ENCODE measurements at regions not wholly inside any gene's neighbourhood (a gene's known extent, or its start where the extent isn't known, plus 50 kb on each side); places are given as distances from the start of the nearest gene placed in this dataset.
"Not testable (repeated sequence)": the region's sequence is repeated elsewhere in the genome, so short reads cannot be mapped to it uniquely, and the experiment has no call there.

DNA sequence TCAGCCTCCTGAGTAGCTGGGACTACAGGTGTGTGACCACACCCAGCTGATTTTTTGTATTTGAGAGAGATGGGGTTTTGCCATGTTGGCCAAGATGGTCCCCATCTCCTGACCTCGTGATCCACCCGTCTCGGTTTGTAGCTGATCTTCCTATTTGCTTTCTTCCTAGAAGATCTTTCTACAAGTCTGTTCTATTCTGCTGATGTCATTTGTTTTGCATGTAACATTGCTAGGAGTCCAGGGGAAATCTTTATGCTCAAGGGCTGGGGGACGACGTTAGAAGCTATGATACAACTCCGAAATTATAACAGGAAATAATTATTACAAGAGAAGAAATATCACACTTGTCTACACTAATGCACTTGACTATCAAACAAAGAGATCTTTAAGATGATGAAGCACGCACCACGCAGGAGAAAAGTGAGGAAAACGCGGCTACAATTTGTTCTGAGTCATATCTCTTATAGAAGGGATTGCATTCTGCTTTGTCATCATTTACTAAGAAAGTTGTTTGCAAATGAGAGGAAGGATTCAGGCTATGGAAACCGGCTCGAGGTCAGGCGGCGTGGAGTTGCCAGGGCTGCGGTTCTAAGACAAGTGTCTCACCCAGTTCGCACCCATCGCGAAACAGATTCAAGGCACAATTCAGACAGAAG lies 103.0 kb upstream of the CARD11 start:
- TF ChIP-seq POLR2A (IDR thresholded peaks at IDR 0.05) (no peak), CTCF (IDR thresholded peaks at IDR 0.05) (no peak)
- no peaks in the 10 kb centered on the region for H3K4me1 ChIP-seq (replicated peaks in 1 of 2)
- H3K27me3 ChIP-seq: no peaks in the 10 kb centered on the region
- no peaks in the 10 kb centered on the region for H3K9me3 ChIP-seq (replicated peaks in 1 of 3)
- H3K4me3 ChIP-seq: no peak overlapping the region
- no peak overlapping the region for H3K27ac ChIP-seq
- WGBS, 4 donors: 60 to 66% (median 65%) methylated on average over 18 of the region's 18 CpGs
- H3K36me3 ChIP-seq (replicated peaks in 1 of 2): no peaks in the 10 kb centered on the region
- intact Hi-C loops (cut with DNase I): no loop called here
- peak in 2 of 7 donors; percentile 20 to 50 for DNase-seq

DNA sequence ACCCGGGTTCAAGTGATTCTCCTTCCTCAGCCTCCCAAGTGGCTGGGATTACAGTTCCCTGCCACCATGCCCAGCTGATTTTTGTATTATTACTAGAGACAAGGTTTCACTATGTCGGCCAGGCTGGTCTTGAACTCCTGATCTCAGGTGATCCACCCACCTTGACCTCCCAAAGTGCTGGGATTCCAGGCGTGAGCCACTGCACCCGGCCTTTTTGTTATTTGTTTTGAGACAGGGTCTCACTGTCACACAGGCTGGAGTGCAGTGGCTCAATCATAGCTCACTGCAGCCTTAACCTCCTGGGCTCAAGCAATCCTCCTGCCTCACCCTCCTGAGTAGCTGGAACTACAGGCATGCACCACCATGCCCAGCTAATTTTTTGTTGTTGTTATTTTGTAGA lies 104.8 kb upstream of the CARD11 start:
- H3K9me3 ChIP-seq (replicated peaks in 1 of 3): not testable (repeated sequence)
- 29 to 90% (median 57%) methylated on average over 3 to 4 of the region's 4 CpGs for WGBS, 4 donors

GRCh38 chr7:3149231-3149995 lies 105.7 kb upstream of the CARD11 start:
- Histone ChIP-seq H3K36me3 (replicated peaks in 1 of 2) (no peaks in the 10 kb centered on the region), H3K27ac (no peak overlapping the region), H3K9me3 (replicated peaks in 1 of 3) (no peaks in the 10 kb centered on the region), H3K4me1 (replicated peaks in 1 of 2) (no peaks in the 10 kb centered on the region), H3K27me3 (no peaks in the 10 kb centered on the region), H3K4me3 (no peak overlapping the region)
- TF ChIP-seq POLR2A (IDR thresholded peaks at IDR 0.05) (no peak), CTCF (IDR thresholded peaks at IDR 0.05) (no peak)
- intact Hi-C loops (cut with DNase I): no loop called here
- no peak for DNase-seq
- 63 to 83% (median 76%) methylated on average over 9 to 13 of the region's 13 CpGs for whole genome bisulfite sequencing, 4 donors

More for the DNA sequence above, 104.8 kb upstream of the CARD11 start:
- H3K4me3 ChIP-seq; H3K36me3 ChIP-seq (replicated peaks in 1 of 2); intact Hi-C loops (cut with DNase I); H3K27ac ChIP-seq; H3K4me1 ChIP-seq (replicated peaks in 1 of 2); H3K27me3 ChIP-seq: not testable (repeated sequence)
- DNase-seq: peak in 1 of 7 donors; percentile 21

DNA sequence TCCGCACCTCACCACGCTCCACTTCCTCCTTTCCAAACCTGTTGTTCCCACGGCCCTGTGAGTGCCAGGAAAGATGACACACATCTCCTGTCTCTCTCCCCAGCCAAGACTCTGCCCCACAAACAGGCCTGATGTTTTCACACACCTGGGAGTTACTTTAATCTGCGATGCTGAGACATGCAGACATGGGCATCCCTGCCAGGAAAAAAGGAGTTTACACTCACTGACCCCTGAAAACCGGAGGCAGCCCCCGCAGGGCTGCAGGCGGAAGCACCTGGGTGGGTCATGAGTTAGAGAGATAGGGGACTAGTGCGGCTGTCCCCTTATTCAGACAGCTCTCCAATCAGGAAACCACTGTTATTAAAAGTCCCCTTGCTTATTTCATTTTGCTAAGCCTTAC lies 106.4 kb upstream of the CARD11 start:
- H3K36me3 ChIP-seq (replicated peaks in 1 of 2): no peaks in the 10 kb centered on the region
- no peaks in the 10 kb centered on the region for H3K4me1 ChIP-seq (replicated peaks in 1 of 2)
- H3K27ac ChIP-seq: no peak overlapping the region
- WGBS, 4 donors: 46 to 60% (median 55%) methylated on average over 6 to 8 of the region's 8 CpGs
- no peak overlapping the region for H3K4me3 ChIP-seq
- TF ChIP-seq POLR2A (IDR thresholded peaks at IDR 0.05) (no peak), CTCF (IDR thresholded peaks at IDR 0.05) (no peak)
- H3K9me3 ChIP-seq (replicated peaks in 1 of 3): no peaks in the 10 kb centered on the region
- H3K27me3 ChIP-seq: no peaks in the 10 kb centered on the region
- DNase-seq: no peak
- intact Hi-C loops (cut with DNase I): no loop called here
